GM23338 (cell line): ENCODE measurements at regions not wholly inside any gene's neighbourhood (a gene's known extent, or its start where the extent isn't known, plus 50 kb on each side); places are given as distances from the start of the nearest gene placed in this dataset.

Experiments
- ATAC-seq: fragments of 200-7000 bp; cut with Tn5 transposase; 3 replicates; pipeline ENCODE4 v1.9.1; 2020
- DNase-seq: peaks from one replicate; pipeline ENCODE4 v3.0.0-alpha.2; 2015; ENCODE audit warnings: low spot score
- H2AFZ ChIP-seq: fragments of 200-600 bp; sonication (generic); 2 replicates; pipeline ENCODE4 v1.8.0; 2016; ENCODE audit warnings: antibody characterized with exemption, mild to moderate bottlenecking, moderate library complexity
- H3F3A ChIP-seq: fragments of 200-600 bp; sonication (generic); replicated peaks from 2 replicates; pipeline ENCODE4 v1.8.0; 2017; ENCODE audit warnings: antibody characterized with exemption, mixed run types, low read depth
- H3K27ac ChIP-seq: fragments of 200-600 bp; sonication (generic); 2 replicates; pipeline ENCODE4 v1.6.1; 2016; ENCODE audit warnings: low read depth
- H3K27me3 ChIP-seq: fragments of 200-600 bp; sonication (generic); 2 replicates; pipeline ENCODE4 v1.8.0; 2016; ENCODE audit warnings: mild to moderate bottlenecking, mixed run types, moderate library complexity; ENCODE audit not compliant: insufficient read depth
- H3K36me3 ChIP-seq: fragments of 200-600 bp; sonication (generic); 2 replicates; pipeline ENCODE4 v1.8.0; 2016; ENCODE audit warnings: mild to moderate bottlenecking; ENCODE audit not compliant: insufficient read depth
- H3K4me1 ChIP-seq: fragments of 200-600 bp; sonication (generic); 2 replicates; pipeline ENCODE4 v1.8.0; 2016; ENCODE audit warnings: mild to moderate bottlenecking, moderate library complexity; ENCODE audit not compliant: insufficient read depth
- H3K4me2 ChIP-seq: fragments of 200-600 bp; sonication (generic); 2 replicates; pipeline ENCODE4 v1.7.1; 2017; ENCODE audit warnings: mixed run types
- H3K4me3 ChIP-seq: fragments of 200-600 bp; sonication (generic); 2 replicates; pipeline ENCODE4 v1.6.1; 2016; ENCODE audit warnings: mixed run types
- H3K79me2 ChIP-seq: fragments of 200-600 bp; sonication (generic); replicated peaks from 2 replicates; pipeline ENCODE4 v1.8.0; 2017; ENCODE audit warnings: mild to moderate bottlenecking; ENCODE audit not compliant: insufficient read depth
- H3K9me2 ChIP-seq: fragments of 200-600 bp; sonication (generic); 2 replicates; pipeline ENCODE4 v1.8.0; 2017; ENCODE audit not compliant: insufficient read depth
- H4K20me1 ChIP-seq: fragments of 200-600 bp; sonication (generic); replicated peaks from 2 replicates; pipeline ENCODE4 v1.8.0; 2017; ENCODE audit warnings: mild to moderate bottlenecking; ENCODE audit not compliant: insufficient read depth
- H3K27ac Mint-ChIP-seq: 2 replicates; pipeline ENCODE4 v1.8.0; 2020; ENCODE audit warnings: inconsistent platforms, mild to moderate bottlenecking, moderate library complexity, mixed read lengths
- H3K27me3 Mint-ChIP-seq: 3 replicates; pipeline ENCODE4 v1.8.0; 2022; ENCODE audit warnings: low read depth, mild to moderate bottlenecking, moderate library complexity, mixed read lengths, inconsistent platforms; ENCODE audit not compliant: insufficient read depth, poor library complexity
- H3K36me3 Mint-ChIP-seq: 3 replicates; pipeline ENCODE4 v1.8.0; 2021; ENCODE audit warnings: low read depth, mild to moderate bottlenecking, inconsistent platforms, moderate library complexity, mixed read lengths
- H3K4me1 Mint-ChIP-seq: 3 replicates; pipeline ENCODE4 v1.8.0; 2020; ENCODE audit warnings: mild to moderate bottlenecking, inconsistent platforms, mixed read lengths
- H3K4me3 Mint-ChIP-seq: 3 replicates; pipeline ENCODE4 v1.8.0; 2021; ENCODE audit warnings: moderate library complexity, mild to moderate bottlenecking, inconsistent platforms, mixed read lengths
- H3K9me3 Mint-ChIP-seq: 3 replicates; pipeline ENCODE4 v1.8.0; 2020; ENCODE audit warnings: moderate library complexity, mild to moderate bottlenecking, inconsistent platforms, mixed read lengths
- CREB1 ChIP-seq: fragments of 250-450 bp; sonication (Bioruptor Pico); IDR thresholded peaks from 2 replicates; pipeline ENCODE4 v1.5.0; 2020; ENCODE audit warnings: low read depth, mild to moderate bottlenecking, moderate library complexity
- EZH2 ChIP-seq: fragments of 200-600 bp; sonication (generic); IDR thresholded peaks from one replicate; pipeline ENCODE4 v1.8.0; 2017; ENCODE audit warnings: antibody characterized with exemption, mild to moderate bottlenecking, low read depth; ENCODE audit not compliant: unreplicated experiment
- NANOG ChIP-seq: IDR thresholded peaks from 2 replicates; pipeline ENCODE4 v1.6.1; 2016; ENCODE audit warnings: antibody characterized with exemption, borderline replicate concordance
- ZNF114 ChIP-seq: fragments of 250-450 bp; sonication (Bioruptor Pico); IDR thresholded peaks from 2 replicates; pipeline ENCODE4 v1.5.0; 2020; ENCODE audit warnings: mild to moderate bottlenecking, moderate library complexity
- TF ChIP-seq, protein P1 (sequence below): fragments of 250-450 bp; sonication (Bioruptor Pico); IDR thresholded peaks from 2 replicates; pipeline ENCODE4 v1.5.0; 2020; ENCODE audit warnings: mild to moderate bottlenecking, moderate library complexity
- TF ChIP-seq, protein P2 (sequence below): IDR thresholded peaks from one replicate; pipeline ENCODE4 v1.6.1; 2018; ENCODE audit warnings: antibody characterized with exemption; ENCODE audit not compliant: unreplicated experiment

DNA sequence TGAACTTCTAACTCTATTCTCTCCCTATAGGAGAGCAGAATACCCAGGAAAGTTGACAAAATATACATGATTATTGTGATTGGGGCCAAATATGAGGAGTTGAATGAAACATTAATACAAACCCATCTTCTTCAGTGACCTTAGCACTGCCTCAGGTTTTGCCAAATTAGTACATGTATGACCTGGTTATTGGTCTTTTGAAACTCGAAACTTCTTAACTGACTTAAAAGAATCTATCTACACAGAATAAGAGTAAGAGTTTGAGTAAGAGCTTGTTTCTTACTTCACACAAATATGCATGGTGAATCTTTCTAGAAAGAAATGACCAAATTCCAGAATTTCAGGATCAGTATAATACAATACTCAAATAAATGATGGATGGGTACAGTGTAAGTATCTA is 213.0 kb upstream of the GK2 start (continued):
- TF ChIP-seq, protein P1, sequence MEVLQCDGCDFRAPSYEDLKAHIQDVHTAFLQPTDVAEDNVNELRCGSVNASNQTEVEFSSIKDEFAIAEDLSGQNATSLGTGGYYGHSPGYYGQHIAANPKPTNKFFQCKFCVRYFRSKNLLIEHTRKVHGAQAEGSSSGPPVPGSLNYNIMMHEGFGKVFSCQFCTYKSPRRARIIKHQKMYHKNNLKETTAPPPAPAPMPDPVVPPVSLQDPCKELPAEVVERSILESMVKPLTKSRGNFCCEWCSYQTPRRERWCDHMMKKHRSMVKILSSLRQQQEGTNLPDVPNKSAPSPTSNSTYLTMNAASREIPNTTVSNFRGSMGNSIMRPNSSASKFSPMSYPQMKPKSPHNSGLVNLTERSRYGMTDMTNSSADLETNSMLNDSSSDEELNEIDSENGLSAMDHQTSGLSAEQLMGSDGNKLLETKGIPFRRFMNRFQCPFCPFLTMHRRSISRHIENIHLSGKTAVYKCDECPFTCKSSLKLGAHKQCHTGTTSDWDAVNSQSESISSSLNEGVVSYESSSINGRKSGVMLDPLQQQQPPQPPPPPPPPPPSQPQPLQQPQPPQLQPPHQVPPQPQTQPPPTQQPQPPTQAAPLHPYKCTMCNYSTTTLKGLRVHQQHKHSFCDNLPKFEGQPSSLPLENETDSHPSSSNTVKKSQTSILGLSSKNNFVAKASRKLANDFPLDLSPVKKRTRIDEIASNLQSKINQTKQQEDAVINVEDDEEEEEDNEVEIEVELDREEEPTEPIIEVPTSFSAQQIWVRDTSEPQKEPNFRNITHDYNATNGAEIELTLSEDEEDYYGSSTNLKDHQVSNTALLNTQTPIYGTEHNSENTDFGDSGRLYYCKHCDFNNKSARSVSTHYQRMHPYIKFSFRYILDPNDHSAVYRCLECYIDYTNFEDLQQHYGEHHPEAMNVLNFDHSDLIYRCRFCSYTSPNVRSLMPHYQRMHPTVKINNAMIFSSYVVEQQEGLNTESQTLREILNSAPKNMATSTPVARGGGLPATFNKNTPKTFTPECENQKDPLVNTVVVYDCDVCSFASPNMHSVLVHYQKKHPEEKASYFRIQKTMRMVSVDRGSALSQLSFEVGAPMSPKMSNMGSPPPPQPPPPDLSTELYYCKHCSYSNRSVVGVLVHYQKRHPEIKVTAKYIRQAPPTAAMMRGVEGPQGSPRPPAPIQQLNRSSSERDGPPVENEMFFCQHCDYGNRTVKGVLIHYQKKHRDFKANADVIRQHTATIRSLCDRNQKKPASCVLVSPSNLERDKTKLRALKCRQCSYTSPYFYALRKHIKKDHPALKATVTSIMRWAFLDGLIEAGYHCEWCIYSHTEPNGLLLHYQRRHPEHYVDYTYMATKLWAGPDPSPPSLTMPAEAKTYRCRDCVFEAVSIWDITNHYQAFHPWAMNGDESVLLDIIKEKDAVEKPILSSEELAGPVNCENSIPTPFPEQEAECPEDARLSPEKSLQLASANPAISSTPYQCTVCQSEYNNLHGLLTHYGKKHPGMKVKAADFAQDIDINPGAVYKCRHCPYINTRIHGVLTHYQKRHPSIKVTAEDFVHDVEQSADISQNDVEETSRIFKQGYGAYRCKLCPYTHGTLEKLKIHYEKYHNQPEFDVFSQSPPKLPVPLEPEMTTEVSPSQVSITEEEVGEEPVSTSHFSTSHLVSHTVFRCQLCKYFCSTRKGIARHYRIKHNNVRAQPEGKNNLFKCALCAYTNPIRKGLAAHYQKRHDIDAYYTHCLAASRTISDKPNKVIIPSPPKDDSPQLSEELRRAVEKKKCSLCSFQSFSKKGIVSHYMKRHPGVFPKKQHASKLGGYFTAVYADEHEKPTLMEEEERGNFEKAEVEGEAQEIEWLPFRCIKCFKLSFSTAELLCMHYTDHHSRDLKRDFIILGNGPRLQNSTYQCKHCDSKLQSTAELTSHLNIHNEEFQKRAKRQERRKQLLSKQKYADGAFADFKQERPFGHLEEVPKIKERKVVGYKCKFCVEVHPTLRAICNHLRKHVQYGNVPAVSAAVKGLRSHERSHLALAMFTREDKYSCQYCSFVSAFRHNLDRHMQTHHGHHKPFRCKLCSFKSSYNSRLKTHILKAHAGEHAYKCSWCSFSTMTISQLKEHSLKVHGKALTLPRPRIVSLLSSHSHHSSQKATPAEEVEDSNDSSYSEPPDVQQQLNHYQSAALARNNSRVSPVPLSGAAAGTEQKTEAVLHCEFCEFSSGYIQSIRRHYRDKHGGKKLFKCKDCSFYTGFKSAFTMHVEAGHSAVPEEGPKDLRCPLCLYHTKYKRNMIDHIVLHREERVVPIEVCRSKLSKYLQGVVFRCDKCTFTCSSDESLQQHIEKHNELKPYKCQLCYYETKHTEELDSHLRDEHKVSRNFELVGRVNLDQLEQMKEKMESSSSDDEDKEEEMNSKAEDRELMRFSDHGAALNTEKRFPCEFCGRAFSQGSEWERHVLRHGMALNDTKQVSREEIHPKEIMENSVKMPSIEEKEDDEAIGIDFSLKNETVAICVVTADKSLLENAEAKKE (CRISPR knock-in tag) = no peak
- TF ChIP-seq ZNF114 (CRISPR knock-in tag) (no peak), CREB1 (CRISPR knock-in tag) (no peak)

DNA sequence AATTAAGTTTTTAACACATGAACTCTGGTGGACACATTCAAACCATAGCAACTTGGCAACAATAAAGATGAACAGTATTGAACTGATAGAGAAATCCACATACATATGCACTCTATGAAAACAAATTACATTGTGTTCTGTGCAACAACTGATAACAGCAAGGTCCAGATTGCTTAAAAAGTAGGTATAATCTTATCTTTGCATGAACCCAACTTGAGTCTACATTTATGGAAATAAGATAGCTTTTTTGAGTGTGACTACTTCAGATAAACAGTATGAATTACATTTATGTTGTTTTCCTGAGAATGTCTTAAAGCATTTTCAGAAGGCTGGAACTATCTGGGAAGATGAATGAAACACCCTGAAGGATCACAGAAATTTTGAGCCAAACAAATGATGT is 212.6 kb upstream of the GK2 start:
- no peaks in the 10 kb centered on the region for H3K36me3 Mint-ChIP-seq
- Histone ChIP-seq H3K27ac (no peak overlapping the region), H3K36me3 (no peaks in the 10 kb centered on the region), H3K27me3 (no peaks in the 10 kb centered on the region), H3K9me2 (no peaks in the 10 kb centered on the region), H3K4me1 (peaks cover 11% of the 10 kb centered on the region), H3K4me3 (no peak overlapping the region), H3K4me2 (no peak overlapping the region), H2AFZ (0 out of 2 replicates have a peak overlapping the region, but pooled peaks have one; percentile 6), H4K20me1 (no peaks in the 10 kb centered on the region), H3K79me2 (no peaks in the 10 kb centered on the region), H3F3A (no peaks in the 10 kb centered on the region)
- DNase-seq (no peak), ATAC-seq (no peak)
- H3K9me3 Mint-ChIP-seq = no peaks in the 10 kb centered on the region; the same call in 2 of the 3 replicates
- H3K4me3 Mint-ChIP-seq = no peak overlapping the region
- H3K27me3 Mint-ChIP-seq = peaks cover 2% of the 10 kb centered on the region
- peaks cover 9% of the 10 kb centered on the region for H3K4me1 Mint-ChIP-seq
- no peak overlapping the region for H3K27ac Mint-ChIP-seq
- TF ChIP-seq, protein P1 (CRISPR knock-in tag) = no peak
- TF ChIP-seq ZNF114 (CRISPR knock-in tag) = no peak
- no peak for TF ChIP-seq NANOG
- TF ChIP-seq, protein P2, sequence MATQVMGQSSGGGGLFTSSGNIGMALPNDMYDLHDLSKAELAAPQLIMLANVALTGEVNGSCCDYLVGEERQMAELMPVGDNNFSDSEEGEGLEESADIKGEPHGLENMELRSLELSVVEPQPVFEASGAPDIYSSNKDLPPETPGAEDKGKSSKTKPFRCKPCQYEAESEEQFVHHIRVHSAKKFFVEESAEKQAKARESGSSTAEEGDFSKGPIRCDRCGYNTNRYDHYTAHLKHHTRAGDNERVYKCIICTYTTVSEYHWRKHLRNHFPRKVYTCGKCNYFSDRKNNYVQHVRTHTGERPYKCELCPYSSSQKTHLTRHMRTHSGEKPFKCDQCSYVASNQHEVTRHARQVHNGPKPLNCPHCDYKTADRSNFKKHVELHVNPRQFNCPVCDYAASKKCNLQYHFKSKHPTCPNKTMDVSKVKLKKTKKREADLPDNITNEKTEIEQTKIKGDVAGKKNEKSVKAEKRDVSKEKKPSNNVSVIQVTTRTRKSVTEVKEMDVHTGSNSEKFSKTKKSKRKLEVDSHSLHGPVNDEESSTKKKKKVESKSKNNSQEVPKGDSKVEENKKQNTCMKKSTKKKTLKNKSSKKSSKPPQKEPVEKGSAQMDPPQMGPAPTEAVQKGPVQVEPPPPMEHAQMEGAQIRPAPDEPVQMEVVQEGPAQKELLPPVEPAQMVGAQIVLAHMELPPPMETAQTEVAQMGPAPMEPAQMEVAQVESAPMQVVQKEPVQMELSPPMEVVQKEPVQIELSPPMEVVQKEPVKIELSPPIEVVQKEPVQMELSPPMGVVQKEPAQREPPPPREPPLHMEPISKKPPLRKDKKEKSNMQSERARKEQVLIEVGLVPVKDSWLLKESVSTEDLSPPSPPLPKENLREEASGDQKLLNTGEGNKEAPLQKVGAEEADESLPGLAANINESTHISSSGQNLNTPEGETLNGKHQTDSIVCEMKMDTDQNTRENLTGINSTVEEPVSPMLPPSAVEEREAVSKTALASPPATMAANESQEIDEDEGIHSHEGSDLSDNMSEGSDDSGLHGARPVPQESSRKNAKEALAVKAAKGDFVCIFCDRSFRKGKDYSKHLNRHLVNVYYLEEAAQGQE = no peak
- TF ChIP-seq EZH2 = no peak
